ENCODE measurements at regions not wholly inside any gene's neighbourhood (a gene's known extent, or its start where the extent isn't known, plus 50 kb on each side); places are given as distances from the start of the nearest gene placed in this dataset.

DNA sequence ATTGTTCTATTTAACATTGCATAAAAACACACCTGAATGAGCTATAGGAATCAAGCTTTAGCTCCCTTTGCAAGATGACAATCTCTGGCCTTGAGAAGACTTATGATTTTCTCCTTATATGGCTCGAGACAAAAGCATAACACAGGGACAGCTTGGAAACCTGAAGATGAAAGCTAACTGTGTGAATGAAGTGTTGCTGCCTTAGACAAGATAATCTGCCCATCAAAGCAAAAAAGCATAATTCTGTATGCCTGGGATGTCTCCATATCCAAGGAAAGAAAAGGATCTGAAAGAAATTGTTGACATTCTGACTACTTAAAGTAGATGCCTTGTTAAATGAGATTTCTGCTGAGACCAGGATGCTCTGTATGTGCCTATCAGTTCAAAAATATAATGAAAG lies 526.7 kb upstream of the TOM1L1 start:
- TF ChIP-seq, protein P1, sequence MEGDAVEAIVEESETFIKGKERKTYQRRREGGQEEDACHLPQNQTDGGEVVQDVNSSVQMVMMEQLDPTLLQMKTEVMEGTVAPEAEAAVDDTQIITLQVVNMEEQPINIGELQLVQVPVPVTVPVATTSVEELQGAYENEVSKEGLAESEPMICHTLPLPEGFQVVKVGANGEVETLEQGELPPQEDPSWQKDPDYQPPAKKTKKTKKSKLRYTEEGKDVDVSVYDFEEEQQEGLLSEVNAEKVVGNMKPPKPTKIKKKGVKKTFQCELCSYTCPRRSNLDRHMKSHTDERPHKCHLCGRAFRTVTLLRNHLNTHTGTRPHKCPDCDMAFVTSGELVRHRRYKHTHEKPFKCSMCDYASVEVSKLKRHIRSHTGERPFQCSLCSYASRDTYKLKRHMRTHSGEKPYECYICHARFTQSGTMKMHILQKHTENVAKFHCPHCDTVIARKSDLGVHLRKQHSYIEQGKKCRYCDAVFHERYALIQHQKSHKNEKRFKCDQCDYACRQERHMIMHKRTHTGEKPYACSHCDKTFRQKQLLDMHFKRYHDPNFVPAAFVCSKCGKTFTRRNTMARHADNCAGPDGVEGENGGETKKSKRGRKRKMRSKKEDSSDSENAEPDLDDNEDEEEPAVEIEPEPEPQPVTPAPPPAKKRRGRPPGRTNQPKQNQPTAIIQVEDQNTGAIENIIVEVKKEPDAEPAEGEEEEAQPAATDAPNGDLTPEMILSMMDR (IDR thresholded peaks at IDR 0.05), result no peak
- TF ChIP-seq EZH2 (IDR thresholded peaks at IDR 0.05; ENCODE audit: borderline replicate concordance, insufficient read depth, low read depth, low read length, poor library complexity, severe bottlenecking), result no peak
